ENCODE measurements at regions not wholly inside any gene's neighbourhood (a gene's known extent, or its start where the extent isn't known, plus 50 kb on each side); places are given as distances from the start of the nearest gene placed in this dataset.
"Not testable (repeated sequence)": the region's sequence is repeated elsewhere in the genome, so short reads cannot be mapped to it uniquely, and the experiment has no call there.

DNA sequence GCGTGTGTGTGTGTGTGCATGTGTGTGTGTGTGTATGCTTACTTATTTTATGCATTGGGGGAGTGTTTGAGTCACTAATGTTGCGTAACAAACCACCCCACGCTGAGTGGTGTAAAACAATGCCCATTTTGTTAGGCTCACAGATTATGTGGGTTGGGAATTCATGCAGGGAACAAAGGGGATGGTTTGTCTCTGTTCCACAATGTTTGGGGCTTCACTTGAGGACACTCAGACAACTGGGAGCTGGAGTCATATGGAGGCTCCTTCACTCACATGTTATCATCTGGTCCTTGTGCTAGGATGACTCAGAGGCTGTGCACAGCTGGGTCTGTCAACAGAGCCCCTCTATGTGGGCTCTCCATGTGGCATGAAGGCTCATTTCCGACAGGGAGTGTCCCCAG, 51.3 kb upstream of the LARGE1 start:
- DNase-seq, result no peak

- no peak for DNase-seq
Observed at GRCh38 chr22:33975841-33976240, 55.6 kb upstream of the LARGE1 start.

DNA sequence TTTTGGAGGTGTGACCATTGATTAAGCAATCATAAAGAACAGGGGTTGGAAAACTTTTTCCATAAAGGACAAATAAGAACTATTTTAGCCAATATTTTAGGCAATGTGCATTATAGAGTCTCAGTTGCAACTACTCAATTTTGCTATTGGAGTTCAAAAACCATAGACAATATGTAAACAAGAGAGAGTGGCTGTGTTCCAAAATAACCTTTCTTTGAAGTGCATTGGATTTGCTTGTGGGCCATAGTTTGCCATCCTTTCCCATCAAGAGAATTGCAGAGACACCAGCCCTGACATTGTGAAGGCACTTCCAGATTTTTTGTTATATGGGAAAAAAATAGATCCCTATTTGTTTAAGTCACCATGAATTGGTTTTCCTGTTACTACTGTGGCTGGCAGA, 63.3 kb upstream of the LARGE1 start:
- DNase-seq, result no peak

GRCh38 chr22:33984211-33984610, 63.9 kb upstream of the LARGE1 start:
- no peak for DNase-seq

DNA sequence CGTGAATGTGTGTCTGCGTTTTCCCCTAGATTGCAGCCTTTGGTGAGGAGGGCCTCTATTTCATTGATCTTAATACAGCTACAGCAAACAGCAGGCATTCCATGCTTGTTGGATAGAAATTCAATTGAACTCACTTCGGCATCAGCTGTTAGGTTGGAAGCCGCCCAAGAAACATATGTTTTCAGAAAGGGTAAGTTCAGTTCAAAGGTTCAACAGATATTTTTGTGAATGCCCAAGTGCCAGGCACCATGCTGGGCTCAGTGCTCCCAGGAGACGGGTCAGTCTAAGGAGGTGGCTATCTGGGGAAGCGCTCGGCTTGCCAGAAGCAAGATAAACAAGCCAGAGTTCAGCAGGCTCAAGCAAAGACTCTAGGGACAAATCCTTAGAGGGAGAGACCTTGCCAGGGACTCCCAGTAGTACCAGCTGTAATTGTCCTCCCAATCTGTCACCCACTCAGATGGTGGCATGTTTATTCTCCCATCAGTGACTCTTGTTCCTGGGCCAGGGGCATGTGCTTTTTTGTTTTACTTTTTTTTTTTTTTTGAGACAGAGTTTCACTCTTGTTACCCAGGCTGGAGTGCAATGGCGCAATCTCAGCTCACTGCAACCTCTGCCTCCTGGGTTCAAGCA, 64.5 kb upstream of the LARGE1 start:
- DNase-seq, result no peak

GRCh38 chr22:33985506-33985905, 65.2 kb upstream of the LARGE1 start:
- no peak for DNase-seq

DNA sequence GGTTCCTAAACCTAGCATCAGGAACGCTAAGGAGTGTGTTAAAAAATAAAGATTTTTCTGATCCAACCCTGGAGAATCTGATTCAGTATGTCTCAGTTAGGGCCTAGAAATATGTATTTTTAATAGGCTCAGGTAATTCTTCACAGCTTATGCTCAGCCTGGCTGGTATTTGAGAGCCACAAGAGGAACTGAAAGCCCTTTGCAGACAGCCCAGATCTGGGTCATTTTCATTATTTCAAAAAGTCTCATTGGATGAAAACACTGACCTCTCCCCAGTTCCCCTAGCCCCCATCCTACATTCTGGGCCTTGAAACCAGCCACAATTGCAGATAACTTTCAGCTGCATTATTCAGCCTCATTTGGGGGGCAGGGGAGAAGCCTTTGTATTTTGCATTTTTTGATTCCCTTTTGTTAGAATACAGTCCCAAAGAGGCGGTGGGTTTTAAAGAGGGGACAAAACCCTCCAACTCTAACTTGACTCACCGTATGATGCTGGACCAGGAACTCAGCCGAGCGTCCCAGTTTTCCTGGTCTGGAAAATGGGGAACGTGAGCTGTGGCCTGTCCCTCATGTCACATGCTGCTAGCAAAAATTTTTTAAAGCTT, 66.0 kb upstream of the LARGE1 start:
- DNase-seq, result no peak

- DNase-seq, result no peak
Observed at GRCh38 chr22:33986954-33987353, 66.7 kb upstream of the LARGE1 start.

DNA sequence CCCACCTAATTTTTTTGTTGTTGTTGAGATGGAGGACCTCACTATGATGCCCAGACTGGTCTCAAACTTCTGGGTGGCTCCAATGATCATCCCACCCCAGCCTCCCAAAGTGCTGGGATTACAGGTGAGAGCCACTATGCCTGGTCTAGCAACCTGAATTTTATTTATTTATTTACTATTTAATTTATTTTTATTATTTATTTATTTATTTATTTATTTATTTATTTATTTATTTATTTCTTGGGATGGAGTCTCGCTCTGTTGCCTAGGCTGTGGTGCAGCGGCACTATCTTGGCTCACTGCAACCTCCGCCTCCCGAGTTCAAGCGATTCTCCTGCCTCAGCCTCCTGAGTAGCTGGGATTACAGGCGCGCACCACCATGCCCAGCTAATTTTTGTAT, 69.0 kb upstream of the LARGE1 start:
- not testable (repeated sequence) for DNase-seq

DNA sequence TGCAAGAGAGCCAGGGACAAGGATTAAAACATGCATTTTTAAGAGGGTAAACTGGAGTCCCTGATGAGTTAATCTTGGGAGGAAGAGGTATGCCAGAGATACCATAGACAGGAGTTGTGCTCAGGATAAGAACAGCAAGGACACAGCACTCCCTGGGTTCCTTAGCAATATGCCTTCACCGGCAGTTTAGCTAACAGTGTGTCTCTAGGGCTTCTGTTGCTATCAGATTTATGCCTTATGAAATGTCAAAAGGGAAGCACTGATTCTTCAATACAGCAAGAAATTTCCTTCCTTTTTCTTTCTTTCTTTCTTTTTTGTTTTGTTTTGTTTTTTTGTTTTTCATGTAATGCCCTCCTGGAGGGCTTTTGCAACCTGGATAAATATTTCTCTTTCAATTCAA, 71.3 kb upstream of the LARGE1 start:
- no peak for DNase-seq

GRCh38 chr22:33996824-33997223, 76.5 kb upstream of the LARGE1 start:
- DNase-seq, result no peak

GRCh38 chr22:34000879-34001526, 80.7 kb upstream of the LARGE1 start:
- DNase-seq, result no peak

DNA sequence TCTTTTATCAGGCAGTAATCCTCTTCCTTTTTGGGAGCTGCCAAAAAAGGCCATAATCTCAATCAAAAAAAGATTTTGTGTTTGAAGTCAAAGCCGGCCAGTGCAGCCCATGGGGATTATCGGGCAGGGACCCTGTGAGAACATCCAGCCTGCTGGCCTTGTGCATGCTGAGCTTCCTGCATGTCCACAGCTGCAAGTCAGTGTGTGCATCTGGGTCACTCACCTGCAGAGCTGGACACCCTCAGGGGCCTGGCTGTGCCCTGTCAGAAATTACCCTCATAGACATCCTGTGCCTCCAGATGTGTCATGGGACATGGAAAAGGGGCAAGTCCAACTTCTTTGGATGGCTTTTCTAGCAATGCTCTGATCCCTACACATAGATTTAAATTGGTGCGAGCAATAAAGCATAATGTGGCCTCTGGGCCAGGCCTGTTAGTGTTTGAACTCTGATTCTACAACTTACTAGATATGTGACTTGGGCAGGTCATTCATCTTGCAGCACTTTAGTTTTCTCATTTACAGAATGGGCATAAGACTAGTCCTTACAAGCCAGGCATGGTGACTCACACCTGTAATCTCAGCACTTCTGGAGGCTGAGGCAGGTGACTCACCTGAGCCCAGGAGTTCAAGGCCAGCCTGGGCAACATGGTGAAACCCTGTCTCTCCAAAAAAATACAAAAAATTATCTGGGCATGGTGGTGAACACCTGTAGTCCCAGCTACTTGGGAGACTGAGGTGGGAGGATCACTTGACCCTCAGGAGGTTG, 81.6 kb upstream of the LARGE1 start:
- no peak for DNase-seq

- DNase-seq, result no peak
Observed at GRCh38 chr22:34004058-34004457, 83.8 kb upstream of the LARGE1 start.

GRCh38 chr22:34010259-34010658, 90.0 kb upstream of the LARGE1 start:
- DNase-seq, result no peak

- no peak for DNase-seq
Observed at GRCh38 chr22:34015642-34016041, 95.4 kb upstream of the LARGE1 start.

DNA sequence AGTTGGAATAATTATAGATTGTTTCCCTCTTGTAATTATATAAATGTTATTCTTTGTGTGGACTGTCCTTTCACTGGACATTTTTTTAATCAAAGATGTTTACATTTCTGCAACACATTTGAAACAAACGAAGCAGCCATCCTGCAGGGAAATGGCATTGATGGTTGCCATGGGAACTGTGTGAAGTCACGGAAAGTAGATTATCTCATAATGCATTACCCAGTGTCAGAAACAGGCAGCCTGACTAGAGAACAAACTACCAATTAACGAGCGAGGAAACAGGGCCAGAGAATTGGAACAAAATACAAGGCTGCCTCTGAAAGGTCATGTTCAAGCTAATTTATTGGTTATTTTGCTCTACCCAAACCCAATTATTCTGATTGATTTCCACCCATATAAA, 96.9 kb upstream of the LARGE1 start:
- no peak for DNase-seq

GRCh38 chr22:34019190-34019845, 99.0 kb upstream of the LARGE1 start:
- DNase-seq, result no peak

DNA sequence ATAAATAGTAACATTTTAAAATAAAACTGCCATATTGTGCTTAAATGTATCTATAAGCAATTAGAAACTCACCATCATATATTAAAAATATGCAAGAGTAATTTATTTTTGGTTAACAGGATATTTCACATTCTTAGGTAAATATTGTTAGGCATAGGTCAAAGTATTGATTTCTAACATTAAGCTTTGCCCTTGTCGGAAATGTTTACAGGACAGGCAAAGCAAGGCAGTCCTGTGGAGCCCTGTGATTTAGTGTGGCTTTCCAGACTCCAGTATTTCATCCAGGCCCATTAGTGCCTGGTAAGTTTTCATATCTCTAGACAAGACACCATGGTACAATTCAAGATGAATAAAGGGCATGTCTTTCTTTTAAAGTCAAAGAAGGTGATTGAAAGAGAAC, 114.9 kb upstream of the LARGE1 start:
- DNase-seq, result no peak

DNA sequence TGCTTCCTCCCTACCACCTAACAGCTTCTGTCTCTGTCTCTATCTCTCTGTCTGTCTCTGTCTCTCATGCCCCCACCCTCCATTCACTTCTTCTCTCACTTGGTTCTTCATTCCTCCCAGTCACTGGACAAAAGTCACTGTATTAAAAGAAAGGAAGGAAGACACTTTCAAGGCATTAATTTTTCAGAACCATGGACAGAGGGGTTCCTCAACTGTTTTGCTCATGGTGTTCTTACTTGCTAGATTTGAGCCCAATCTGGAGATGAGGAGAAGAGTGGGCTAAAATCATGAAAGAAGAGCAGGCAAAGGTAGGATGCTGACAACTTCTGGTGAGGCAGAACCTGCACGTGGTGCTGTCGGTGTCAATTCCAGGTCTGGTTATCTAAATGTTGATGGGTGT, 116.7 kb upstream of the LARGE1 start:
- DNase-seq, result no peak

DNA sequence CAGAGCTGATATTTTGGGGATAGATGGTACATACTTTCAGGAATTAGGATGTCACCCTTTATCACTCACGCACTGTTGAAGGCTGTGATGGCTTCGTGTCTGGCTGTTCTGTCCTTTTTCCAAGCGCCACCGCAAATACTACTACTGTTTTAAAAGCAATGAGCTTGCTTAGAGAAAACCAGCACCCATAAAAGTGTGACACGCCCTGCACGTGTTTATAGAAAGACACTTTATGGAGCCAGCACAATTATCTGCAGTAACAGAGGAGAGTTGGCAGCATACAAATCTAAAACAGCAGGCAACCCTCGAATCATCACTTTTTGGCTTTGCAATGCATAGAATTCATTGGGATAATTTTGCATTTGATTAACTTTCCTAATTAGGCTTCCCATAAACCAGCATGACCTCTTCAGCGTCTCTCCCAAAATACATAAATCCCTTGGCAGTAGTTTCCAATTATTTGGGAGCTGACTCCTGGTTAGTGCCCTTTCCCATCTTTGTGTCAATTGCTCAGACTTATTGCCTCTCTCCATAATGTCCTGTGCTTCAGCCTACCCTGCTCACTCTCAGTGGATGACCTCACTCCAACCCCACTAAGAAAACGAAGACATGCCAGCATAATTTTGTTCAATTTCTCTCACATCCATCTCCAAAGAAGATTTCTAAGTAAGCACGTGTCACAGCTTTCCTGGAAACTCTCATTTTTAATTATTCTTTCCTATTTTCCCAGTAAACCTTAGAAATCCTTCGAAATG, 118.7 kb upstream of the LARGE1 start:
- DNase-seq, result no peak

DNA sequence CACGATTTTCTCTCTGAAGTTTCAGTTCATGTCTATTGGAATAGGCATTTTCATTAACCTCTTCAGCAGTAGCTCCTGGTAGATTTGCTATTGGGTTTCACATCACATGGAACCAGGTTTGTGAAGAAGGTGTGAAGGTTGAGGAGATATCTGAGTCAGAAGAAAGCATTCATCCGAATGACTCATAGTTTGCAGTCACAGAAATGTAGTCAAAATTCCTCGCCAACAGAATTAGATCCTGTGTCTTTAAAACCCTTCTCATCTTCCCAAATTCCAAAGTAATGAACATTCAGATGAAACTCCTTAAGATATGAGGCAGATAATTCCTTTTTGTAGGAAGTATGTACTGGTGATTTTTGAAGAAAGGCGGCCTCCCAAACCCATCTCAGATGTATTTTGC, 125.0 kb upstream of the LARGE1 start:
- DNase-seq, result no peak
